ENCODE measurements at regions not wholly inside any gene's neighbourhood (a gene's known extent, or its start where the extent isn't known, plus 50 kb on each side); places are given as distances from the start of the nearest gene placed in this dataset.

DNA sequence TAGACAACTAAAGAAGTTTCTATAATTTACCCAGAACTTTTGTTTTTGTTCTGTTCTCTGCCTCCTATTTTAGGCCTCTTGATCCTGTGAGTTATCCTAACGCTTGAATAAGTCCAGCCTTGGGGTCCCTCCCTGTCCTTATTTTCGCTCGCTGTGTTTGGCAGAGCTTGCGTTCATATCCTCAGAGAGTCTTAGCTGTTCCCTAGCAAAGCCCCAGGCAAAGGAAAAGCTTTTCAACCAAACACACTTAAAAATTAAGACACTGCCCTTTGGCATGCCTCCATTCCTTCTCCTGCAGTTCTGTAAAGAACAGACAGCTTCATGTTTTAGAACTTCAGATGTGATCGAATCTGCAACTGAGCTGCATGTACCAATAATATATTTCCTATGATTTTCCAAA lies 517.2 kb downstream of the SUCLG1 start:
- no peaks in the 10 kb centered on the region for H4K20me1 ChIP-seq (ENCODE audit: low read length)
- no peaks in the 10 kb centered on the region for H3K36me3 ChIP-seq (ENCODE audit: low read depth, low read length)
- no peak overlapping the region for H3K27ac ChIP-seq (ENCODE audit: low read length)
- H3K4me1 ChIP-seq (ENCODE audit: insufficient read depth, low read length) = no peaks in the 10 kb centered on the region
- no TSS peak for BruUV-seq (replicated peaks)
- DNase-seq (no peak), ATAC-seq (no peak)
- no peaks in the 10 kb centered on the region for H3K9me2 ChIP-seq (replicated peaks; ENCODE audit: low read length)
- no peak overlapping the region for H3K9ac ChIP-seq (ENCODE audit: low read length)
- H3K27me3 ChIP-seq (ENCODE audit: low read length) = no peaks in the 10 kb centered on the region
- no peak overlapping the region for H2AFZ ChIP-seq (ENCODE audit: low read length)
- POLR2A ChIA-PET (ENCODE audit: unreplicated experiment) = no interaction called here
- H3K4me3 ChIP-seq (ENCODE audit: low read length) = no peak overlapping the region
- TF ChIP-seq CTCF (conservative IDR thresholded peaks at IDR 0.05; ENCODE audit: low read depth, low read length) (no peak), EZH2 (IDR thresholded peaks at IDR 0.05; ENCODE audit: low read length, unreplicated experiment) (no peak), EZH2phosphoT487 (IDR thresholded peaks at IDR 0.05; ENCODE audit: borderline replicate concordance, low read length) (no peak)
- CTCF ChIA-PET = no interaction called here
- no peaks in the 10 kb centered on the region for H3K79me2 ChIP-seq (ENCODE audit: low read length)
- no peak overlapping the region for H3K4me2 ChIP-seq (ENCODE audit: low read length)
- no peaks in the 10 kb centered on the region for H3K9me3 ChIP-seq (ENCODE audit: low read length)
- no peaks in the 10 kb centered on the region for H3F3A ChIP-seq (ENCODE audit: low read length, unreplicated experiment)
- intact Hi-C loops (cut with micrococcal nuclease) = no loop called here

DNA sequence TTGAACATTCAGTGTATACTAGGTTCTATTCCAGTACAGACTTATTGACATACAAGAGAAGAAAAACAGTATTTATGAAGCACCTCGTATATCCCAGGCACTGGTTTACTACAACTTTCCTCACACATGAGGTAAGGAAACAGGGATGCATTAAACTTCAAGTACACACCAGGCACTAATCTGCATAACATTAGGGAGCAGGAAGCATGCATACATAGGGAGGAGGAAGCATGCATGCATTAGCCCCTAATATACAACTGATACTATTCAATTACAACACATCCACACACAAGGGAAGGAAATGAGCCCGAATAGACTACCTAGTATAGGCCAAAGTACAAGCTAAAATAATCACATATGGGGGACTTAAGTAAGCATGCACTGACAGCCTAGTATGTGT lies 525.3 kb downstream of the SUCLG1 start:
- ChIA-PET CTCF (no interaction called here), POLR2A (ENCODE audit: unreplicated experiment) (no interaction called here)
- H3K9ac ChIP-seq (ENCODE audit: low read length) = no peak overlapping the region
- TF ChIP-seq CTCF (conservative IDR thresholded peaks at IDR 0.05; ENCODE audit: low read depth, low read length) (no peak), EZH2 (IDR thresholded peaks at IDR 0.05; ENCODE audit: low read length, unreplicated experiment) (no peak), EZH2phosphoT487 (IDR thresholded peaks at IDR 0.05; ENCODE audit: borderline replicate concordance, low read length) (no peak)
- no peak overlapping the region for H2AFZ ChIP-seq (ENCODE audit: low read length)
- H4K20me1 ChIP-seq (ENCODE audit: low read length) = no peaks in the 10 kb centered on the region
- H3F3A ChIP-seq (ENCODE audit: low read length, unreplicated experiment) = no peaks in the 10 kb centered on the region
- no peaks in the 10 kb centered on the region for H3K79me2 ChIP-seq (ENCODE audit: low read length)
- no peak for ATAC-seq
- peaks cover 8% of the 10 kb centered on the region; the same call in 1 of the 2 replicates for H3K27me3 ChIP-seq (ENCODE audit: low read length)
- H3K4me1 ChIP-seq (ENCODE audit: insufficient read depth, low read length) = no peaks in the 10 kb centered on the region
- no peak for DNase-seq
- H3K4me2 ChIP-seq (ENCODE audit: low read length) = no peak overlapping the region
- no peak overlapping the region for H3K27ac ChIP-seq (ENCODE audit: low read length)
- H3K9me3 ChIP-seq (ENCODE audit: low read length) = no peaks in the 10 kb centered on the region
- H3K9me2 ChIP-seq (replicated peaks; ENCODE audit: low read length) = no peaks in the 10 kb centered on the region
- no peak overlapping the region for H3K4me3 ChIP-seq (ENCODE audit: low read length)
- no TSS peak for BruUV-seq (replicated peaks)
- intact Hi-C loops (cut with micrococcal nuclease) = no loop called here
- H3K36me3 ChIP-seq (ENCODE audit: low read depth, low read length) = no peaks in the 10 kb centered on the region

GRCh38 chr2:83923531-83923930 lies 535.5 kb downstream of the SUCLG1 start:
- no peak overlapping the region for H3K9ac ChIP-seq (ENCODE audit: low read length)
- no peak overlapping the region for H3K4me2 ChIP-seq (ENCODE audit: low read length)
- H3K27me3 ChIP-seq (ENCODE audit: low read length) = no peaks in the 10 kb centered on the region
- H3K4me1 ChIP-seq (ENCODE audit: insufficient read depth, low read length) = no peaks in the 10 kb centered on the region
- H4K20me1 ChIP-seq (ENCODE audit: low read length) = no peaks in the 10 kb centered on the region
- DNase-seq (no peak), ATAC-seq (no peak)
- no peaks in the 10 kb centered on the region for H3F3A ChIP-seq (ENCODE audit: low read length, unreplicated experiment)
- no peak for TF ChIP-seq EZH2phosphoT487 (IDR thresholded peaks at IDR 0.05; ENCODE audit: borderline replicate concordance, low read length)
- no peak for TF ChIP-seq CTCF (conservative IDR thresholded peaks at IDR 0.05; ENCODE audit: low read depth, low read length)
- TF ChIP-seq EZH2 (IDR thresholded peaks at IDR 0.05; ENCODE audit: low read length, unreplicated experiment) = no peak
- H3K36me3 ChIP-seq (ENCODE audit: low read depth, low read length) = no peaks in the 10 kb centered on the region
- no peak overlapping the region for H3K27ac ChIP-seq (ENCODE audit: low read length)
- intact Hi-C loops (cut with micrococcal nuclease) = no loop called here
- CTCF ChIA-PET = no interaction called here
- POLR2A ChIA-PET (ENCODE audit: unreplicated experiment) = no interaction called here
- no peaks in the 10 kb centered on the region for H3K79me2 ChIP-seq (ENCODE audit: low read length)
- H2AFZ ChIP-seq (ENCODE audit: low read length) = no peak overlapping the region
- no peaks in the 10 kb centered on the region for H3K9me3 ChIP-seq (ENCODE audit: low read length)
- no TSS peak for BruUV-seq (replicated peaks)
- H3K9me2 ChIP-seq (replicated peaks; ENCODE audit: low read length) = no peaks in the 10 kb centered on the region
- no peak overlapping the region for H3K4me3 ChIP-seq (ENCODE audit: low read length)
